ENCODE measurements at regions not wholly inside any gene's neighbourhood (a gene's known extent, or its start where the extent isn't known, plus 50 kb on each side); places are given as distances from the start of the nearest gene placed in this dataset.

- TF ChIP-seq HCFC1 (IDR thresholded peaks at IDR 0.05; ENCODE audit: low read depth, low read length), result no peak
- no peak for TF ChIP-seq CBFB (CRISPR knock-in tag; IDR thresholded peaks at IDR 0.05)
Measured at GRCh38 chr10:29776246-29776645, 141.5 kb upstream of the SVIL start.
